NT2/D1 (cell line): ENCODE measurements at regions not wholly inside any gene's neighbourhood (a gene's known extent, or its start where the extent isn't known, plus 50 kb on each side); places are given as distances from the start of the nearest gene placed in this dataset.

Experiments used
- YY1 ChIP-seq: IDR thresholded peaks from 2 replicates; pipeline ENCODE4 v1.6.1; 2011; ENCODE audit not compliant: insufficient read length, insufficient read depth
- ZNF274 ChIP-seq: IDR thresholded peaks from 2 replicates; pipeline ENCODE4 v1.6.1; 2011; ENCODE audit warnings: mild to moderate bottlenecking, low read depth, low read length

GRCh38 chr10:109665321-109665720 is 258.0 kb downstream of the XPNPEP1 start:
- TF ChIP-seq YY1 (no peak), ZNF274 (no peak)
